Adrenal gland (tissue), 5 donors: ENCODE measurements at regions not wholly inside any gene's neighbourhood (a gene's known extent, or its start where the extent isn't known, plus 50 kb on each side); places are given as distances from the start of the nearest gene placed in this dataset.

ENCODE experiments used
- POLR2A ChIP-seq, 2 donors: fragments of 450-650 bp; IDR thresholded peaks; one replicate each; pipeline ENCODE4 v1.6.1; 2017; ENCODE audit warnings: antibody characterized with exemption in 2 of 2, mild to moderate bottlenecking in 2 of 2, moderate library complexity in 1 of 2
- TF ChIP-seq, protein P1 (sequence below), 6 experiments: fragments of 450-650 bp in 4 of 6; fragments of 200-600 bp in 2 of 6; sonication (generic) in 1 of 6; IDR thresholded peaks; 1 replicate in 5 of 6; 2 replicates in 1 of 6; pipeline versions ENCODE4 v1.5.1 to v1.8.0; 2016 to 2021; ENCODE audit warnings: antibody characterized with exemption in 6 of 6, mild to moderate bottlenecking in 2 of 6, moderate library complexity in 1 of 6
- donor health status: DM: no; HTN: no; CAD: no.

DNA sequence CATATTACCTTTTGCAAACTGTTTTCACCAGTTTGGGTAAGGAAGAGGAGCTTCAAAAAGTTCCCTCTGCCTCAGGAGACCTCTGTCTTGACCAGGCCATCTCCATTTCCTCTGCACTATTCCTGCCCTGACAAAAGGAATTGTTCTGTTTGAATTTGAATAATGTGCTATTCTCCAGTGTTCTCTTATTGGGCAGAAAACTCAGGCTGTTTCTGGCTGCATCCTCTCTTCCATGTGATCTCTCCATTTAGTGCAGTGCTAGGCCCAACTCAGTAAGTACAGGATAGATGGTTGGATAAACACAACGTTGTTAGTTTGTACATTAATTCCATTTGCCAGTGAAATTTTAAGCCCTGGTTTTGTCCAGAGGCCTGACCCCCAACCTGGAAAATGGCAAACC, 102.2 kb upstream of the CELF4 start:
- TF ChIP-seq POLR2A (IDR thresholded peaks at IDR 0.05) = no peak
- TF ChIP-seq, protein P1, sequence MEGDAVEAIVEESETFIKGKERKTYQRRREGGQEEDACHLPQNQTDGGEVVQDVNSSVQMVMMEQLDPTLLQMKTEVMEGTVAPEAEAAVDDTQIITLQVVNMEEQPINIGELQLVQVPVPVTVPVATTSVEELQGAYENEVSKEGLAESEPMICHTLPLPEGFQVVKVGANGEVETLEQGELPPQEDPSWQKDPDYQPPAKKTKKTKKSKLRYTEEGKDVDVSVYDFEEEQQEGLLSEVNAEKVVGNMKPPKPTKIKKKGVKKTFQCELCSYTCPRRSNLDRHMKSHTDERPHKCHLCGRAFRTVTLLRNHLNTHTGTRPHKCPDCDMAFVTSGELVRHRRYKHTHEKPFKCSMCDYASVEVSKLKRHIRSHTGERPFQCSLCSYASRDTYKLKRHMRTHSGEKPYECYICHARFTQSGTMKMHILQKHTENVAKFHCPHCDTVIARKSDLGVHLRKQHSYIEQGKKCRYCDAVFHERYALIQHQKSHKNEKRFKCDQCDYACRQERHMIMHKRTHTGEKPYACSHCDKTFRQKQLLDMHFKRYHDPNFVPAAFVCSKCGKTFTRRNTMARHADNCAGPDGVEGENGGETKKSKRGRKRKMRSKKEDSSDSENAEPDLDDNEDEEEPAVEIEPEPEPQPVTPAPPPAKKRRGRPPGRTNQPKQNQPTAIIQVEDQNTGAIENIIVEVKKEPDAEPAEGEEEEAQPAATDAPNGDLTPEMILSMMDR (IDR thresholded peaks at IDR 0.05) = no peak
